ENCODE measurements at regions not wholly inside any gene's neighbourhood (a gene's known extent, or its start where the extent isn't known, plus 50 kb on each side); places are given as distances from the start of the nearest gene placed in this dataset.

DNA sequence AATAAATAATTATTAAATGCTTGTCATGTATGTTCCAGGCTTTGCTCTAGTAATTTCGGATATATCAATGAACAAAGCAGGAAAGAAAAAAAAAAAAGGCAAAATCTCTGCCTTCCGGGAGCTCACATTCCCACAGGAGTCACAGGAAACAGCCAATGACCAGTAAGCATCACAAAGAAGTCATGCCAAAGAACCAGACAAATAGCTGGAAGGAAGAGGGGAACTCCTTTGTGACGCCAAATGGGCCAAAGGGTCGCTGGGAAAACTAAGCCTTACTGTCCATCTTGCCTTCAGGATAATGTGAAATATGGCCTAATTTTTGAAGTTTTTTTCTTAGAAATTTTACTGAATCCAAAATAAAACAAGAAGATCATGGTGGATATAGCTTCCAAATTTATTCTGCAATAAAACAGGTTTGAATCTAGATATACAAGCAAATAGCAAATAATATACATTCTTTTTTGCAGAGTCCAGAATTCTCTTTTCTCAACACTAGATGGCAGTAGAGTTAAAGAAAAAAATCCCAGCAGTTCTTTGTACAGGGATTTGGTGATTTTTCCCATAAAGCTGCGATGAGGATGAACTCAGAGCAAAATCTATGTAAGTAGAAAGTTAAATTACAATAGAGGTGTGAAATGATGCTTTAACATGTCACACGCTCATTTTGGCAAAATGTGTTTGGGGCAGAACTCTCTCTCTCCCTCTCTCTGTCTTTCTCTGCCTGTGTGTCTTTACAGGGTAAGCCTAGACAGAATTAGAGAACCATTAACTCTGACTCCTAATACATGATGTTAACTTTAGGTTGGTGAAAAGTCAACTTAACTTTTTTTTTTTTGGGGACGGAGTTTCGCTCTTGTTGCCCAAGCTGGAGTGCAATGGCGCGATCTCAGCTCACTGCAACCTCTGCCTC lies 60.0 kb upstream of the TUT7 start:
- peak; percentile 43 for DNase-seq

DNA sequence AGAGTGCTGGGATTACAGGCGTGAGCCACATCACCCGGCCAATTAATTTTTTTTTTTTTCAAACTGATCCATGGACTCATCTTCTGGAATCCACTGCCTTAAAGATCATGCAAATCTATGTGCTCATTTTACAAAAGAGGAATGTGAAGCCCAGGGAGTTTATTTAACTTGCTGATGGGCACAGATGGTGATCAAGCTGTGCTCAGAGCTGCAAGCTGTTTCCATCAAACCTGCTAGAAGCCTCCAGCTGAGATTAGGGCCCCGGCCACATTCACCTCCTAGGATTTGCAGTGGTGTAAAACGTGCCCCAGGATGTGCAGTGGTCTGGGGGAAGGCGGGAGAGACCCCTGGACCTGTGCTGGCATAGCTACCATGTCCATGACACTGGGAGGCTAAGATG lies 56.1 kb upstream of the TUT7 start:
- no peak for DNase-seq

DNA sequence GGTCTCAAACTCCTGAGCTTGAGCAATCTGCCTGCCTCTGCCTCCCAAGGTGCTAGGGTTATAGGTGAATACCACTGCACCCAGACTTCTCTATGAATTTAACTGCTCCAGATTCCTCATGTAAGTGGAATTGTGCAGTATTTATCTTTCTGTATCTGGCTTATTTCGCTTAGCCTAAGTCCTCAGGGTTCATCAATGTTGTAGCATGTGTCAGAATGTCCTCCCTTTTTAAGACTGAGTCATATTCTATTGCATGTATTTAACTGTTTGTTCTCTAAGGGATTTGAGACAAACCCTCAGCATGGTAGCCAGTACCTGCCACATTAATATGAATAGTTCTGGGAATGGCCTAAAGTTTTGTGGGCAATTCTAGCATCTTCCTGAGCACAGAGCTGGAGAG lies 53.9 kb upstream of the TUT7 start:
- DNase-seq = no peak

DNA sequence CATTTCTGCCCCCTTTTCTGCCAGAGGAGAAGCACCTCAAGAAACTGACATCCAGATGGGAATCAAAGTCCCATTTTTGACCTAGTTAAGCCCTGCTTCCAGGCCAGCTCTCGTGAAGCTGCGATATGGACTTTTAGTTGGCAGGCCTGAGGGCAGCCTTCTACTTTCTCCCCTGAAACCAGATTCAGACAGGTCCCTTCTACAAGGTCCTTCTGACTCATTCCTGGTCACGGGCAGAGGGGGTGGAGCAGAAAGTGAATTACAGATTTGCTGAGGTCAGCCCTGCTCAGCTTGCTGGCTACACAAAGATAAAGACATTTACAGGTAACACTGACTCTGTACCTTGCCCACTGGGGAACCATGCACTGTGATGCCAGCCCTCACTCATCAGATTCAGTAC lies 52.8 kb upstream of the TUT7 start:
- no peak for DNase-seq

DNA sequence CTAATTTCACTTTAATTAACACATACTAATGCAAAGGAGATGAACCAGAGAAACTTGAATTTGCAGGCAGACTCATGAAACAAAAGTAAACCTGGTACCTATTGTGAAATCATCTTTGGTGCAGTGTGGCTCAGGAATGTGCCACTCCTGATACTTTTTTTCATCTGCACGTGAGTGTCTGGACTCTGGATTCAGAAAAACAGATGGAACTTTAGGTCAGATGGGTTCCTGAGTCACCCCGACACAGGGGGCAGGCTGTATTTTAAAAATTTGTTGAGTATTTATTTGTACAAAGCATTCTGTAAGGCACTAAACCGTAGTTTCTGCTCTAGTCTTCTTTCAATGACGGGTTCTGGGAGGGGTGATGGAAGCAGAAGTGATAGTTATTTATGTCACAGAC lies 52.2 kb upstream of the TUT7 start:
- DNase-seq = no peak

DNA sequence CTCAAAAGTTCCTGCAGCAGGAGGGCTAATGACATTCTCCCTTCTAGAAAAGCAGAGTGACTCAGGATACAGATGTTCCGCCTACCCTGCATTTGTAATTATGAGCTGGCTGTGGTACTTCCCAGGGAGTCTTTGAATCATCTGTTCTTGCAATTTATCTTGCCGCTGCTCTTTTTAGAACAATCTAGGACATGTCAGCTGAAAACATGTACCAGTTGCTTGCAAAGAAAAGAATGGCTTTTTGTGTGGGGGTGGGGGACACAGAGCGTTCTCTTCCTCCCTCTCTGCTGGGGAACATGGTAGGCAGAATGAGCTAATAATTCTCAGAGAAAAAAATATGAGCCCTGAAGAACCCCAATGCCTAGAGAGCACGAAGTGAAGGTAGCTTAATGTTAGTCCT lies 51.7 kb upstream of the TUT7 start:
- DNase-seq = no peak

DNA sequence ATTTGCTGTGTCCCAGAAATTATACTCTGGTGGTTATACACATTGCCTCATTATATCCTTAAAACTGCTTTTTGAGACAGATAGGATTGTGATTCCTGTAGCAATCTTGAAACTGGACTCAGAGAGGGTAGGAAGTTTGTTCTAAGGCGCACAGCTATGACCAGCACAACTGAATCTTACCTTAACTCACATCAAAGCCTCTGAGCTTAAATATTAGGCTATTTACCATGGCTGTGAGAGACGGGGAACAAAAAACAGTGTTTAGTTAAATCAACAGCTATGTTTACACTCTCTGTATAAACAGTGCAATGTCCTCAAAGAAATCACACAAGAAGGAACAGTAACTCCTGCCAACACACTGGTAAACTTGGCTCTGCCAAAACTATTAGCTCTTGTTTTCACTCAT lies 50.9 kb upstream of the TUT7 start:
- DNase-seq = no peak

Data from right kidney (tissue), 1 donor.